ENCODE measurements at regions not wholly inside any gene's neighbourhood (a gene's known extent, or its start where the extent isn't known, plus 50 kb on each side); places are given as distances from the start of the nearest gene placed in this dataset.
"Not testable (repeated sequence)": the region's sequence is repeated elsewhere in the genome, so short reads cannot be mapped to it uniquely, and the experiment has no call there.

DNA sequence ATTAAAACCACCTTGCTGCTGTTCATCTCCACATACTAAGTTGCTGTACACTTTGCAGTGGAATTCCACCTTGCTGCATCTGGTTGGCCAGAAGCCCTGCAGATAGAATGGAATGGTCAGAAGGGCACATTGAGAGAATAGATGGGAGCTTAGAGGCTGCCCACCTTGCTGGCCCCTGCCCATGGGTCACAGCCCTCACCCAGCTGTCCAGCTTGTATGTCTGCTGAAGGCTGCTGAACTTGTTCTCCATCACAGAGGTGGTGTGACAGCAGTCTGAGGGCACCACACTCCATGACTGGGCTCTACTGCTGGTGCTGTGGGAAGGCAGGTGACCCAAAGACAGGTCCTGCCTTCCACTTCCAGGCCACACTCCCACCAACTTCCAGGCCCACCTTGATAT is 1755.4 kb downstream of the TP53TG3F start:
- no peak overlapping the region for H3K4me3 ChIP-seq (ENCODE audit: low read depth, low read length)
- no peak for DNase-seq (ENCODE audit: low read depth, low spot score)
- POLR2A ChIA-PET, result no interaction called here
- TF ChIP-seq CTCF (IDR thresholded peaks at IDR 0.05; ENCODE audit: insufficient read depth, low read length, missing control alignments), result no peak
- CTCF ChIA-PET, result no interaction called here

DNA sequence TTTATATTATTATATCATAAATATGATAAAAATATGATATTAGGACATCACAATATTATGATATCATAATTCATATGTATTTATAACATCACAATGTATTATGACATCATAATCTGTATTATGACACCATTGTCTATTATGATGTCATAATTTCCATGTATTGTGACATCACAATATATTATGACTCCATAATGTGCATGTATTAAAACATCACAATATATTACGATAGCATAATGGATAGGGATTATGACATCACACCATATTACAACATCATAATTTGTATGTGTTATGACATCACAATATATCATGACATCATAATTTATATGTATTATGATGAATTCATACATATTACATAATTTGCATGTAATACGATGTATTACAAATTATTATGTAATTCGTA is 1755.9 kb downstream of the TP53TG3F start:
- ChIA-PET CTCF (no interaction called here), POLR2A (no interaction called here)
- no peak overlapping the region for H3K4me3 ChIP-seq (ENCODE audit: low read depth, low read length)
- no peak for TF ChIP-seq CTCF (IDR thresholded peaks at IDR 0.05; ENCODE audit: insufficient read depth, low read length, missing control alignments)
- DNase-seq (ENCODE audit: low read depth, low spot score), result no peak

GRCh38 chr16:35216261-35216660 is 1756.8 kb downstream of the TP53TG3F start:
- H3K4me3 ChIP-seq (ENCODE audit: low read depth, low read length); POLR2A ChIA-PET; CTCF ChIA-PET; DNase-seq (ENCODE audit: low read depth, low spot score): not testable (repeated sequence)

GRCh38 chr16:35221482-35222185 is 1762.2 kb downstream of the TP53TG3F start:
- no peak overlapping the region for H3K4me3 ChIP-seq (ENCODE audit: low read depth, low read length)
- CTCF ChIA-PET, result no interaction called here

DNA sequence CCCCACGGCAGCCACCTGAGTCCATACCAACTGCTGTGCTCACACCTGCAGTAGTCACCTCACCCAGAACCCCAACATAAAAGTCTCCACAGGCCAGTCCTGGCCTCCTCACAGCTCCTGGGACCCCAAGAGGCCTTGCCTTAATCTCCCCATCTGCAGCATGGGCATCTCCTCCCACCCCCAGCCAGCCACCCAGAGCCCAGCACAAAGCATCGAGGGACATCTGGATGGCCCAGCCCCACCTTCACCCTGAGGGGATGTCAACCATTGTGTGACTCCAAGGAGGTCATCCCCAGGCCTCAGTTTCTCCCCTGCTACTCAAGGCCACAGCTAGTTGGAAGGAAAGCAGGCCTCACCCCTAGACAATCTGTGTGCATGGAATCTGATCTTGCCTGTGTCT is 1775.3 kb downstream of the TP53TG3F start:
- no peak for DNase-seq (ENCODE audit: low read depth, low spot score)
- H3K4me3 ChIP-seq (ENCODE audit: low read depth, low read length), result no peak overlapping the region
- TF ChIP-seq CTCF (IDR thresholded peaks at IDR 0.05; ENCODE audit: insufficient read depth, low read length, missing control alignments), result no peak
- ChIA-PET CTCF (no interaction called here), POLR2A (no interaction called here)

More at GRCh38 chr16:35221482-35222185, 1762.2 kb downstream of the TP53TG3F start:
- DNase-seq (ENCODE audit: low read depth, low spot score), result no peak
- POLR2A ChIA-PET, result no interaction called here
- no peak for TF ChIP-seq CTCF (IDR thresholded peaks at IDR 0.05; ENCODE audit: insufficient read depth, low read length, missing control alignments)

- CTCF ChIA-PET, result no interaction called here
- no peak overlapping the region for H3K4me3 ChIP-seq (ENCODE audit: low read depth, low read length)
- no peak for DNase-seq (ENCODE audit: low read depth, low spot score)
Observed at GRCh38 chr16:35239561-35239960, 1780.1 kb downstream of the TP53TG3F start.

More at GRCh38 chr16:35239561-35239960, 1780.1 kb downstream of the TP53TG3F start:
- POLR2A ChIA-PET, result no interaction called here
- TF ChIP-seq CTCF (IDR thresholded peaks at IDR 0.05; ENCODE audit: insufficient read depth, low read length, missing control alignments), result no peak

All from AG04449 (cell line).